ENCODE measurements at regions not wholly inside any gene's neighbourhood (a gene's known extent, or its start where the extent isn't known, plus 50 kb on each side); places are given as distances from the start of the nearest gene placed in this dataset.
"Not testable (repeated sequence)": the region's sequence is repeated elsewhere in the genome, so short reads cannot be mapped to it uniquely, and the experiment has no call there.

DNA sequence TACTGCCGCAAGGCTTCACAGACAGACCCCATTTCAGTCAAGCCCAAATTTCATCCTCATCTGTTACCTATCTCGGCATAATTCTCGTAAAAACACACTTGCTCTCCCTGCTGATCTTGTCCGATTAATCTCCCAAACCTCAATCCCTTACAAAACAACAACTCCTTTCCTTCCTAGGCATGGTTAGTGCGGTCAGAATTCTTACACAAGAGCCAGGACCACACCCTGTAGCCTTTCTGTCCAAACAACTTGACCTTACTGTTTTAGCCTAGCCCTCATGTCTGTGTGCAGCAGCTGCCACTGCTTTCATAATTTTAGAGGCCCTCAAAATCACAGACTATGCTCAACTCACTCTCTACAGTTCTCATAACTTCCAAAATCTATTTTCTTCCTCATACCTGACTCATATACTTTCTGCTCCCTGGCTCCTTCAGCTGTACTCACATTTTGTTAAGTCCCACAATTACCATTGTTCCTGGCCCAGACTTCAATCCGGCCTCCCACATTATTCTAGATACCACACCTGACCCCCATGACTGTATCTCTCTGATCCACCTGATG, 227.5 kb upstream of the DUSP10 start:
- TF ChIP-seq, protein P1, sequence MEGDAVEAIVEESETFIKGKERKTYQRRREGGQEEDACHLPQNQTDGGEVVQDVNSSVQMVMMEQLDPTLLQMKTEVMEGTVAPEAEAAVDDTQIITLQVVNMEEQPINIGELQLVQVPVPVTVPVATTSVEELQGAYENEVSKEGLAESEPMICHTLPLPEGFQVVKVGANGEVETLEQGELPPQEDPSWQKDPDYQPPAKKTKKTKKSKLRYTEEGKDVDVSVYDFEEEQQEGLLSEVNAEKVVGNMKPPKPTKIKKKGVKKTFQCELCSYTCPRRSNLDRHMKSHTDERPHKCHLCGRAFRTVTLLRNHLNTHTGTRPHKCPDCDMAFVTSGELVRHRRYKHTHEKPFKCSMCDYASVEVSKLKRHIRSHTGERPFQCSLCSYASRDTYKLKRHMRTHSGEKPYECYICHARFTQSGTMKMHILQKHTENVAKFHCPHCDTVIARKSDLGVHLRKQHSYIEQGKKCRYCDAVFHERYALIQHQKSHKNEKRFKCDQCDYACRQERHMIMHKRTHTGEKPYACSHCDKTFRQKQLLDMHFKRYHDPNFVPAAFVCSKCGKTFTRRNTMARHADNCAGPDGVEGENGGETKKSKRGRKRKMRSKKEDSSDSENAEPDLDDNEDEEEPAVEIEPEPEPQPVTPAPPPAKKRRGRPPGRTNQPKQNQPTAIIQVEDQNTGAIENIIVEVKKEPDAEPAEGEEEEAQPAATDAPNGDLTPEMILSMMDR (IDR thresholded peaks at IDR 0.05; ENCODE audit: poor library complexity): not testable (repeated sequence)
- TF ChIP-seq EZH2 (IDR thresholded peaks at IDR 0.05; ENCODE audit: borderline replicate concordance); EZH2phosphoT487 (IDR thresholded peaks at IDR 0.05; ENCODE audit: low read depth, severe bottlenecking, unreplicated experiment): not testable (repeated sequence)

All from hepatocyte (in vitro differentiated cells).